GM13977 (cell line): ENCODE measurements at regions not wholly inside any gene's neighbourhood (a gene's known extent, or its start where the extent isn't known, plus 50 kb on each side); places are given as distances from the start of the nearest gene placed in this dataset.

ENCODE experiments used
- DNase-seq: peaks from one replicate; pipeline ENCODE4 v3.0.0; 2012; ENCODE audit warnings: low spot score
- in situ Hi-C: fragments of 300-500 bp; cut with MboI; formaldehyde crosslinking; loops from one replicate; pipeline ENCODE4 v1.12.0; 2022; ENCODE audit warnings: low sequenced_read_pairs, low pct_unique_long_range_greater_than_20kb, mixed read lengths, inconsistent platforms; ENCODE audit not compliant: unreplicated experiment
- TF ChIP-seq, protein P1 (sequence below): IDR thresholded peaks from 2 replicates; pipeline ENCODE4 v1.5.1; 2012; ENCODE audit warnings: mild to moderate bottlenecking, control low read depth; ENCODE audit not compliant: insufficient read depth; ENCODE audit errors: extremely low read depth, missing control alignments

GRCh38 chr9:120175031-120175430 is 404.9 kb downstream of the CDK5RAP2 start:
- in situ Hi-C loops: no loop called here
- DNase-seq: no peak
- TF ChIP-seq, protein P1, sequence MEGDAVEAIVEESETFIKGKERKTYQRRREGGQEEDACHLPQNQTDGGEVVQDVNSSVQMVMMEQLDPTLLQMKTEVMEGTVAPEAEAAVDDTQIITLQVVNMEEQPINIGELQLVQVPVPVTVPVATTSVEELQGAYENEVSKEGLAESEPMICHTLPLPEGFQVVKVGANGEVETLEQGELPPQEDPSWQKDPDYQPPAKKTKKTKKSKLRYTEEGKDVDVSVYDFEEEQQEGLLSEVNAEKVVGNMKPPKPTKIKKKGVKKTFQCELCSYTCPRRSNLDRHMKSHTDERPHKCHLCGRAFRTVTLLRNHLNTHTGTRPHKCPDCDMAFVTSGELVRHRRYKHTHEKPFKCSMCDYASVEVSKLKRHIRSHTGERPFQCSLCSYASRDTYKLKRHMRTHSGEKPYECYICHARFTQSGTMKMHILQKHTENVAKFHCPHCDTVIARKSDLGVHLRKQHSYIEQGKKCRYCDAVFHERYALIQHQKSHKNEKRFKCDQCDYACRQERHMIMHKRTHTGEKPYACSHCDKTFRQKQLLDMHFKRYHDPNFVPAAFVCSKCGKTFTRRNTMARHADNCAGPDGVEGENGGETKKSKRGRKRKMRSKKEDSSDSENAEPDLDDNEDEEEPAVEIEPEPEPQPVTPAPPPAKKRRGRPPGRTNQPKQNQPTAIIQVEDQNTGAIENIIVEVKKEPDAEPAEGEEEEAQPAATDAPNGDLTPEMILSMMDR: no peak

- in situ Hi-C loops: no loop called here
- TF ChIP-seq, protein P1: no peak
- DNase-seq: no peak
These were observed 418.2 kb downstream of the CDK5RAP2 start for GRCh38 chr9:120161776-120162175.

DNA sequence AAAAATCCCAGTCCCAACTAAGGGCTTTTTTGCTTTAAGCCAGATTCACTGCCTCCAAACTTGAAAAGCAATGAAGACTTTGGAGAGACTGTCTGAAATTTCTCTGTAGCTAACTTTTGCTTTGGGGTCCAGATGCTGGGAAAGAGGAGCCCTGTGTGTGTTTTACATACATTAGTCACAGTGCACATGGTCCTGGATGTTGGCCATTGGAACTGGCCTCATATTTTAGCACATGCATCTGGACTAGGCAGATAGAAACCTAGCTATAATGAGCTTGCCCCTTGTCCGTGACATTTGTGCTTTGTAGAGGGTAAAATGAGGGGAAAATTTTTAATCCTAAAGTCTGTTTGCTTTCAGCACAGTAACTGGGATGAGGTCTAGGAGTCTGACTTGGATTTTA is 421.7 kb downstream of the CDK5RAP2 start:
- TF ChIP-seq, protein P1: no peak
- in situ Hi-C loops: no loop called here
- DNase-seq: no peak

- TF ChIP-seq, protein P1: no peak
- in situ Hi-C loops: no loop called here
- DNase-seq: no peak
These were observed 423.6 kb downstream of the CDK5RAP2 start for GRCh38 chr9:120156376-120156775.

DNA sequence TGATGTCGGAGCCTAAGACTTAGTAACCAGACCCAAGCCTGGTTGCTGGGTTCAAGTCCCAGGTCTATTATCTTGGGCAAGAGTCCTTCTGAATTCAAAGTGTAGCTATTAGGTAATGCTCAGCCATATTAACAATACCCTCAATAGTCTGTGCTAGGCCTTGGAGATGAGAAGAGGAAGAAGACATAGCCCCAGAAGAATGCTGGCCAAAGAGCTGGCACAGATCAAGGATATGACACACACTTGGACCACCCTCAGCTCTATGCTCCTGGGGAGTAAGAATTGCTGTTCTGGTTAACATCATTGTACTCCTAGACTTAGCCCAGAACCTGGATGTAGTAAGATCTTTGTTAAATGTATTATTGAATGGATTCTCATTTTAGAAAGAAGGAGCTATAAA is 426.7 kb downstream of the CDK5RAP2 start:
- DNase-seq: no peak
- TF ChIP-seq, protein P1: no peak
- in situ Hi-C loops: no loop called here

GRCh38 chr9:120152295-120152694 is 427.7 kb downstream of the CDK5RAP2 start:
- in situ Hi-C loops: no loop called here
- TF ChIP-seq, protein P1: no peak
- DNase-seq: no peak

DNA sequence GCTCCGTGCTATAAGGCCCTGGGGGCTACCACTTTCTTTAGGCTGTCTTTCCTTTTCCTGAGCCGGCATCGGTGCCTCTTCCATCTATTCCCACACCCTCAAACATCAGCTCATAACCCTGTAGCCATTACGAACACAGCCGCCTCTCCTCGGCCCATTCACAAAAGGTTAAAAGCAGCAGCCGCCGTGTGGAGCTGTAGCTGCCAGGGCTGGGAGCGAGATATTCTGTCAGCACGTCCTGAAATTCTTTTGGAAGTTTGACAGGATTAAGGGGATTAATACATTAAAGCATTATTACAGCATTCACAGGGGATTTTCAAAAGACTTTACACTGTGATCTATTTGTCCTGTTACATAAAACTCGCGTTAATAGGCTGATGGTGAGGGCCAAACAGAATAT is 428.2 kb downstream of the CDK5RAP2 start:
- no peak for DNase-seq
- in situ Hi-C loops: no loop called here

More for the DNA sequence above, 428.2 kb downstream of the CDK5RAP2 start:
- TF ChIP-seq, protein P1: no peak
